ENCODE measurements at regions not wholly inside any gene's neighbourhood (a gene's known extent, or its start where the extent isn't known, plus 50 kb on each side); places are given as distances from the start of the nearest gene placed in this dataset.

DNA sequence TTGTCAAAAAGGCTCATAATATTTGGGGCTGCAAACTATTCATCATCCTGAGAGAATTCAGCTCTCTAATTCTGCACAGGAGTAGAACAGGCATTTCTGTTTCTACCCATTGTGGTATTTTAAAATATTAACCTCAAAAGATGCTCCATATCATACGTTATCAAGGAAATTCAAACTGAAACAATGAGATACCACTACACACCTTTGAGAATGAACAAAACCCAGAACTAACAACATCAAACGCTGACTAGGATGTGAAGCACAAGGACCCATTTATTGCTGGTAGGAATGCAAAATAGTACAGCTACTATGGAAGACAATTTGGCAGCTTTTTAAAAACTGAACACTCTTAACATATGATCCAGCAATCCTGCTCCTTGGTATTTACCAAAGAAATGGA lies 171.8 kb downstream of the DUSP6 start:
- Histone ChIP-seq H3K9me3 (ENCODE audit: control insufficient read depth, insufficient read depth, low read length) (no peaks in the 10 kb centered on the region), H3K27me3 (ENCODE audit: control insufficient read depth, insufficient read depth, low read length) (no peaks in the 10 kb centered on the region), H3K4me3 (ENCODE audit: low read depth, low read length) (no peak overlapping the region), H3K36me3 (ENCODE audit: control insufficient read depth, insufficient read depth, low read length) (no peaks in the 10 kb centered on the region), H3K9ac (ENCODE audit: low read depth, low read length) (no peak overlapping the region), H3K4me1 (ENCODE audit: control insufficient read depth, insufficient read depth, low read length) (no peaks in the 10 kb centered on the region)

GRCh38 chr12:89179983-89180382 lies 172.3 kb downstream of the DUSP6 start:
- Histone ChIP-seq H3K36me3 (ENCODE audit: control insufficient read depth, insufficient read depth, low read length) (no peaks in the 10 kb centered on the region), H3K4me1 (ENCODE audit: control insufficient read depth, insufficient read depth, low read length) (no peaks in the 10 kb centered on the region), H3K9me3 (ENCODE audit: control insufficient read depth, insufficient read depth, low read length) (no peaks in the 10 kb centered on the region), H3K9ac (ENCODE audit: low read depth, low read length) (no peak overlapping the region), H3K27me3 (ENCODE audit: control insufficient read depth, insufficient read depth, low read length) (no peaks in the 10 kb centered on the region), H3K4me3 (ENCODE audit: low read depth, low read length) (no peak overlapping the region)

- no peaks in the 10 kb centered on the region for H3K4me1 ChIP-seq (ENCODE audit: control insufficient read depth, insufficient read depth, low read length)
These were observed 173.1 kb downstream of the DUSP6 start for GRCh38 chr12:89179245-89179644.

GRCh38 chr12:89177802-89178395 lies 174.4 kb downstream of the DUSP6 start:
- no peaks in the 10 kb centered on the region for H3K27me3 ChIP-seq (ENCODE audit: control insufficient read depth, insufficient read depth, low read length)
- no peak overlapping the region for H3K9ac ChIP-seq (ENCODE audit: low read depth, low read length)
- H3K4me3 ChIP-seq (ENCODE audit: low read depth, low read length), result no peak overlapping the region
- H3K9me3 ChIP-seq (ENCODE audit: control insufficient read depth, insufficient read depth, low read length), result no peaks in the 10 kb centered on the region
- no peaks in the 10 kb centered on the region for H3K36me3 ChIP-seq (ENCODE audit: control insufficient read depth, insufficient read depth, low read length)
- no peaks in the 10 kb centered on the region for H3K4me1 ChIP-seq (ENCODE audit: control insufficient read depth, insufficient read depth, low read length)

More at GRCh38 chr12:89179245-89179644, 173.1 kb downstream of the DUSP6 start:
- Histone ChIP-seq H3K9ac (ENCODE audit: low read depth, low read length) (no peak overlapping the region), H3K4me3 (ENCODE audit: low read depth, low read length) (no peak overlapping the region), H3K27me3 (ENCODE audit: control insufficient read depth, insufficient read depth, low read length) (no peaks in the 10 kb centered on the region), H3K9me3 (ENCODE audit: control insufficient read depth, insufficient read depth, low read length) (no peaks in the 10 kb centered on the region), H3K36me3 (ENCODE audit: control insufficient read depth, insufficient read depth, low read length) (no peaks in the 10 kb centered on the region)

- H3K4me1 ChIP-seq (ENCODE audit: control insufficient read depth, insufficient read depth, low read length), result no peaks in the 10 kb centered on the region
- no peaks in the 10 kb centered on the region for H3K36me3 ChIP-seq (ENCODE audit: control insufficient read depth, insufficient read depth, low read length)
- H3K4me3 ChIP-seq (ENCODE audit: low read depth, low read length), result no peak overlapping the region
- H3K9me3 ChIP-seq (ENCODE audit: control insufficient read depth, insufficient read depth, low read length), result no peaks in the 10 kb centered on the region
- H3K9ac ChIP-seq (ENCODE audit: low read depth, low read length), result no peak overlapping the region
- H3K27me3 ChIP-seq (ENCODE audit: control insufficient read depth, insufficient read depth, low read length), result no peaks in the 10 kb centered on the region
These were observed 175.6 kb downstream of the DUSP6 start for GRCh38 chr12:89176676-89177075.

DNA sequence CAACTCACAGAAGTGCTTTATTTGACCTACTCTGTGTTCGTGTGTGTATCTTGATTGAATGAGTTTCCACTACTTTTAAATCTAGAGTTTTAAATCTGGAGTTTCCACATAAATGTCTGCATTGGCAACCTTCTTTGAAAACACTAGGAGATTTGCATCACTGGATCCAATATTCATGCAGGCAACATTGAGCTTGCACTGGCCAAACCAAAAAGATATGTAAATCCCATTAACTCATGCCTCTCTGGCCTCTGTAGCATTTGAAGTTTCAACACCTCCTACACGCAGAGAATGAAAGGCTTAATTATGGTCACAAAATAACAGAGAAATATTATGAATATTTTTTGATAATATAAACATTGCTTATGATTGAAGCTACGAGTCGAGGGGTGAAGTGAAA lies 178.6 kb downstream of the DUSP6 start:
- H3K4me1 ChIP-seq (ENCODE audit: control insufficient read depth, insufficient read depth, low read length), result no peaks in the 10 kb centered on the region
- H3K9ac ChIP-seq (ENCODE audit: low read depth, low read length), result no peak overlapping the region
- H3K36me3 ChIP-seq (ENCODE audit: control insufficient read depth, insufficient read depth, low read length), result no peaks in the 10 kb centered on the region
- no peaks in the 10 kb centered on the region for H3K27me3 ChIP-seq (ENCODE audit: control insufficient read depth, insufficient read depth, low read length)
- H3K4me3 ChIP-seq (ENCODE audit: low read depth, low read length), result no peak overlapping the region
- no peaks in the 10 kb centered on the region for H3K9me3 ChIP-seq (ENCODE audit: control insufficient read depth, insufficient read depth, low read length)

DNA sequence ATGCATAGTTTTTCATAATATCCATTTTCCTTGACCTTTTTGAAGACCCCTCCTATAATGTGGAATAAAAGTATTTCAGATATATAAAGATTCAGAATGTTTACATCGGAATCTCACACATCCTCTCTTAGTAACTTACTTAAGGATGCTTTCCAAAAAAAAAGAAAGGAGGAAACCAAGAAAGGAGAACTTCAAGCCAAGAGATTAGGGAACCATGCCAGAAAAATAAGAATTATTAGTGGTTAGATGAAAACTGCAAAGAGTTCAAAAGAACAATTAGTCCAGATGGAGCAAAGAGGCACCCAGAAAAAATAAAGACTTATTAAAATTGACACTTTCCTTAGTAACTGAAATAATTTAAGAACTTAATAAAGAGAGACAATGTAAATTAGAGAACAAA lies 179.2 kb downstream of the DUSP6 start:
- Histone ChIP-seq H3K36me3 (ENCODE audit: control insufficient read depth, insufficient read depth, low read length) (no peaks in the 10 kb centered on the region), H3K9me3 (ENCODE audit: control insufficient read depth, insufficient read depth, low read length) (no peaks in the 10 kb centered on the region), H3K4me1 (ENCODE audit: control insufficient read depth, insufficient read depth, low read length) (no peaks in the 10 kb centered on the region), H3K4me3 (ENCODE audit: low read depth, low read length) (no peak overlapping the region), H3K27me3 (ENCODE audit: control insufficient read depth, insufficient read depth, low read length) (no peaks in the 10 kb centered on the region), H3K9ac (ENCODE audit: low read depth, low read length) (no peak overlapping the region)

- H3K9me3 ChIP-seq (ENCODE audit: control insufficient read depth, insufficient read depth, low read length), result no peaks in the 10 kb centered on the region
- no peaks in the 10 kb centered on the region for H3K36me3 ChIP-seq (ENCODE audit: control insufficient read depth, insufficient read depth, low read length)
- H3K4me1 ChIP-seq (ENCODE audit: control insufficient read depth, insufficient read depth, low read length), result no peaks in the 10 kb centered on the region
- H3K27me3 ChIP-seq (ENCODE audit: control insufficient read depth, insufficient read depth, low read length), result peaks cover 2% of the 10 kb centered on the region
- no peak overlapping the region for H3K4me3 ChIP-seq (ENCODE audit: low read depth, low read length)
- no peak overlapping the region for H3K9ac ChIP-seq (ENCODE audit: low read depth, low read length)
These were observed 180.1 kb downstream of the DUSP6 start for GRCh38 chr12:89172224-89172623.

- Histone ChIP-seq H3K36me3 (ENCODE audit: control insufficient read depth, insufficient read depth, low read length) (no peaks in the 10 kb centered on the region), H3K9me3 (ENCODE audit: control insufficient read depth, insufficient read depth, low read length) (no peaks in the 10 kb centered on the region), H3K9ac (ENCODE audit: low read depth, low read length) (no peak overlapping the region), H3K4me3 (ENCODE audit: low read depth, low read length) (no peak overlapping the region), H3K4me1 (ENCODE audit: control insufficient read depth, insufficient read depth, low read length) (peaks cover 3% of the 10 kb centered on the region), H3K27me3 (ENCODE audit: control insufficient read depth, insufficient read depth, low read length) (peaks cover 24% of the 10 kb centered on the region)
These were observed 183.0 kb downstream of the DUSP6 start for GRCh38 chr12:89169321-89169720.

DNA sequence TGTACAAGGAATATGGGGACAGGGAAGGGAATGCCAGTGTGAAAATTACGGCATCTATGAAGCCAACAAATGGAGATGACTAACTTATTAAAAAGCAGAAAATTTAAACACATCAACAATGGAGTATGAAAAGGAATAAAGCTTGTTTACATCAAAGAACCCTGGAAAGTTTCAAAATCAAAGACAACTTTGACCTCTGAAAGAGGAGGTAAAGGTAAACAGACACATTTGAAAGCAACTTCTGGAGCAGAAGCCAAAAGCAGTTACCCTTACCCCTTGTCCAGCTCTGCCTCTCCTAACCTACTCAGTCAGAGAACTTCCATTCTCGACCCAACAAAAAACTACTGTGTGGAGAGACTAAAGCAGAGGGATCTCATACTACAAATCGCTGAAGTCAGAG lies 184.3 kb downstream of the DUSP6 start:
- Histone ChIP-seq H3K4me3 (ENCODE audit: low read depth, low read length) (no peak overlapping the region), H3K27me3 (ENCODE audit: control insufficient read depth, insufficient read depth, low read length) (peaks cover 27% of the 10 kb centered on the region), H3K9ac (ENCODE audit: low read depth, low read length) (no peak overlapping the region), H3K36me3 (ENCODE audit: control insufficient read depth, insufficient read depth, low read length) (no peaks in the 10 kb centered on the region), H3K9me3 (ENCODE audit: control insufficient read depth, insufficient read depth, low read length) (no peaks in the 10 kb centered on the region), H3K4me1 (ENCODE audit: control insufficient read depth, insufficient read depth, low read length) (peaks cover 3% of the 10 kb centered on the region)

DNA sequence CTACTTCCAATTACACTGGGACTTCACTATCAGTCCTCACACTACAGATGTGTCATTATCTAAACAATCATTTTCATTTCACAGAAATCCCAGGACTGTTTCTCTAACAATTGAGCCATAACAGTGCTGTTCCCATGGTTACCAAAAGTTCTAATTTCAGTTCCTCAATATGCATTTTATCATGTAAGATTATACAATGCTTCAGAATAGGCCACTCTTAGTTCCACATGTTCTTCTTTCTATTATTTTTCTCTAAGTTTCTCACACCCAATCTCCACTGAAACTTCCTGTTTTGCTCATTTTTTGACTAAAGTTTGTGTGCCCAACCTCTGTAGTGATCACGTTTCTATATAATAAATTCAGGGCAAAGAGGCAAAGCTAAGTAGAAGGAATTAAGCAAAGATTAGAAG lies 185.8 kb downstream of the DUSP6 start:
- Histone ChIP-seq H3K9me3 (ENCODE audit: control insufficient read depth, insufficient read depth, low read length) (no peaks in the 10 kb centered on the region), H3K4me1 (ENCODE audit: control insufficient read depth, insufficient read depth, low read length) (peaks cover 3% of the 10 kb centered on the region), H3K4me3 (ENCODE audit: low read depth, low read length) (no peak overlapping the region), H3K36me3 (ENCODE audit: control insufficient read depth, insufficient read depth, low read length) (no peaks in the 10 kb centered on the region), H3K9ac (ENCODE audit: low read depth, low read length) (no peak overlapping the region), H3K27me3 (ENCODE audit: control insufficient read depth, insufficient read depth, low read length) (peaks cover 38% of the 10 kb centered on the region)

GRCh38 chr12:89166121-89166520 lies 186.2 kb downstream of the DUSP6 start:
- peaks cover 42% of the 10 kb centered on the region for H3K27me3 ChIP-seq (ENCODE audit: control insufficient read depth, insufficient read depth, low read length)
- H3K9ac ChIP-seq (ENCODE audit: low read depth, low read length), result no peak overlapping the region
- H3K4me1 ChIP-seq (ENCODE audit: control insufficient read depth, insufficient read depth, low read length), result peaks cover 3% of the 10 kb centered on the region
- H3K4me3 ChIP-seq (ENCODE audit: low read depth, low read length), result no peak overlapping the region
- no peaks in the 10 kb centered on the region for H3K36me3 ChIP-seq (ENCODE audit: control insufficient read depth, insufficient read depth, low read length)
- H3K9me3 ChIP-seq (ENCODE audit: control insufficient read depth, insufficient read depth, low read length), result no peaks in the 10 kb centered on the region
